Body of pancreas (tissue), 4 donors: ENCODE measurements at regions not wholly inside any gene's neighbourhood (a gene's known extent, or its start where the extent isn't known, plus 50 kb on each side); places are given as distances from the start of the nearest gene placed in this dataset.

ENCODE experiments used
- POLR2A ChIP-seq, 3 donors: fragments of 450-650 bp; IDR thresholded peaks; one replicate each; pipeline ENCODE4 v1.6.1; 2016; ENCODE audit warnings: antibody characterized with exemption in 3 of 3, mild to moderate bottlenecking in 2 of 3
- TF ChIP-seq, protein P1 (sequence below), 7 experiments: fragments of 450-650 bp in 4 of 7; fragments of 200-600 bp in 3 of 7; sonication (generic) in 3 of 7; IDR thresholded peaks; one replicate each; pipeline ENCODE4 v1.5.1; 2016 to 2019; ENCODE audit warnings: antibody characterized with exemption in 7 of 7

DNA sequence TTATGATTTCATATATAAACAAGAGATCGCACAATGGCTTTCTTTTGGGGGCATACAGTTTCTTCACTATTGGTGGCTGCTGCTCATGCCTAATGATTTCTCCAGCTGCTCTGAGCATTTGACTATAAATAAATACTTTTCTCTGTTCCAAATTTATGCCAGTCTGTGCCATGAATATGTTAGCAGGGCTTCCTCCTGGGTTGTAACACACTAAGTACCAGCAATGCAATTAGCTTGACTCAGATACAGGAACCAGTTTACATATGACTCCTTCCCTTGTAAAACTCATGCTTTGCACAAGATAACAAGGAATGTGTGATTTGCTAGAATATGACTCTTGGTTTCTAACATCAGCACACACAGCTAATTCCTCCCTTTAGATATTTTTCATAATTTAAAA, 1629.7 kb downstream of the NCAM2 start:
- TF ChIP-seq, protein P1, sequence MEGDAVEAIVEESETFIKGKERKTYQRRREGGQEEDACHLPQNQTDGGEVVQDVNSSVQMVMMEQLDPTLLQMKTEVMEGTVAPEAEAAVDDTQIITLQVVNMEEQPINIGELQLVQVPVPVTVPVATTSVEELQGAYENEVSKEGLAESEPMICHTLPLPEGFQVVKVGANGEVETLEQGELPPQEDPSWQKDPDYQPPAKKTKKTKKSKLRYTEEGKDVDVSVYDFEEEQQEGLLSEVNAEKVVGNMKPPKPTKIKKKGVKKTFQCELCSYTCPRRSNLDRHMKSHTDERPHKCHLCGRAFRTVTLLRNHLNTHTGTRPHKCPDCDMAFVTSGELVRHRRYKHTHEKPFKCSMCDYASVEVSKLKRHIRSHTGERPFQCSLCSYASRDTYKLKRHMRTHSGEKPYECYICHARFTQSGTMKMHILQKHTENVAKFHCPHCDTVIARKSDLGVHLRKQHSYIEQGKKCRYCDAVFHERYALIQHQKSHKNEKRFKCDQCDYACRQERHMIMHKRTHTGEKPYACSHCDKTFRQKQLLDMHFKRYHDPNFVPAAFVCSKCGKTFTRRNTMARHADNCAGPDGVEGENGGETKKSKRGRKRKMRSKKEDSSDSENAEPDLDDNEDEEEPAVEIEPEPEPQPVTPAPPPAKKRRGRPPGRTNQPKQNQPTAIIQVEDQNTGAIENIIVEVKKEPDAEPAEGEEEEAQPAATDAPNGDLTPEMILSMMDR (IDR thresholded peaks at IDR 0.05) = no peak
- TF ChIP-seq POLR2A (IDR thresholded peaks at IDR 0.05) = no peak
